ENCODE measurements at regions not wholly inside any gene's neighbourhood (a gene's known extent, or its start where the extent isn't known, plus 50 kb on each side); places are given as distances from the start of the nearest gene placed in this dataset.

DNA sequence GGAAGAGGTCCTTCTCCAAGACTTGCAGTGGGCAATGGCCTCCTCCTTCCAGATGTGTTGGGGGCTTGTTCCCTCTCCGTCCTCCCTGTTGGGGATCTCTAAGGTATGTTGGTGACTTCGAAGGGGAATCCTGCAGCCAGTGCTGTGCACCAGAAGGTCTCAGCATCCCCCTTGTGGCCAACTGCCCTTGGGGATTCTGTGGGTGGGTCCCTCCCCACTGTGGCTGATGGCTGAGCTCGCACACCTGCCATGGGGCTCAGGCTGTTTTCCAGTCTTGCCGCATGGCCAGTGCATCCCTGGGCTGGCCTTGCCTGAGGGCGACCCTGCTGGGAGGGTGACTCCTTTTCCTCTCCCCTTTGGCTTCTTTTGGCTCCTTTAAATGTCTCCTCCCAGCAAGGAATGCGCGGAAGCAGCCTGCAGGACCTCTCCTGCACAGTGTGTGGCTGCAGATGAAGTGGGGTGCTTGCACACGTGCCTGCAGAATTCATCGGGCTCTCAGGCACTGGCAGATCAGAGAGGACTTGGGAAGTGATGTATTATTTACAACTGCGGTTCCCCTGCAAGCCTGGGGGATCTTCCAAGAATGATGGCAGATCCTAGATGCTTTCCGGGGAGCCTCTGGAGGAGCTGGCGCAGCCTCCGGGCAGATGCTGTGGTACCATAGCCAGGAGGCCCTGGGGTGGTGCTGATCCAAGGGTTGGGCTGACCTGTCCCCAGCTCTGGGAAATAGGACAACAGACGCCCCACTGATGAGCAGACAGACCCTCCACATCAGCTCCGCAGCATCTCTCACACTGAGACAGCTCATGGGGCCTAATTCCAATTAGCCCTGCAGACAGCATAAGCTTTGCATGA lies 410.0 kb downstream of the TCERG1L start:
- no peak for TF ChIP-seq POLR2AphosphoS5 (IDR thresholded peaks at IDR 0.05)
- TF ChIP-seq, protein P1, sequence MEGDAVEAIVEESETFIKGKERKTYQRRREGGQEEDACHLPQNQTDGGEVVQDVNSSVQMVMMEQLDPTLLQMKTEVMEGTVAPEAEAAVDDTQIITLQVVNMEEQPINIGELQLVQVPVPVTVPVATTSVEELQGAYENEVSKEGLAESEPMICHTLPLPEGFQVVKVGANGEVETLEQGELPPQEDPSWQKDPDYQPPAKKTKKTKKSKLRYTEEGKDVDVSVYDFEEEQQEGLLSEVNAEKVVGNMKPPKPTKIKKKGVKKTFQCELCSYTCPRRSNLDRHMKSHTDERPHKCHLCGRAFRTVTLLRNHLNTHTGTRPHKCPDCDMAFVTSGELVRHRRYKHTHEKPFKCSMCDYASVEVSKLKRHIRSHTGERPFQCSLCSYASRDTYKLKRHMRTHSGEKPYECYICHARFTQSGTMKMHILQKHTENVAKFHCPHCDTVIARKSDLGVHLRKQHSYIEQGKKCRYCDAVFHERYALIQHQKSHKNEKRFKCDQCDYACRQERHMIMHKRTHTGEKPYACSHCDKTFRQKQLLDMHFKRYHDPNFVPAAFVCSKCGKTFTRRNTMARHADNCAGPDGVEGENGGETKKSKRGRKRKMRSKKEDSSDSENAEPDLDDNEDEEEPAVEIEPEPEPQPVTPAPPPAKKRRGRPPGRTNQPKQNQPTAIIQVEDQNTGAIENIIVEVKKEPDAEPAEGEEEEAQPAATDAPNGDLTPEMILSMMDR (IDR thresholded peaks at IDR 0.05): no peak
- no peak for TF ChIP-seq POLR2A (IDR thresholded peaks at IDR 0.05)
